Activated CD8-positive, alpha-beta T cell treated with anti-CD3 and anti-CD28 coated beads, Interleukin-2, amount 10 ng/mL, durations not matched to agents 7 days and 5 days (primary cell): ENCODE measurements at regions not wholly inside any gene's neighbourhood (a gene's known extent, or its start where the extent isn't known, plus 50 kb on each side); places are given as distances from the start of the nearest gene placed in this dataset.
"Not testable (repeated sequence)": the region's sequence is repeated elsewhere in the genome, so short reads cannot be mapped to it uniquely, and the experiment has no call there.

Experiments used
- ATAC-seq: fragments of 150-1000 bp; cut with Tn5 transposase; one replicate; pipeline ENCODE4 v1.10.0; 2021; ENCODE audit warnings: moderate library complexity
- CTCF ChIA-PET: fragments of 350-600 bp; sonication (Branson Sonifier 250); formaldehyde crosslinking; loops from one replicate; lab custom pipeline; 2021; ENCODE audit warnings: antibody characterized with exemption; lab: Charles Lee
- POLR2A ChIA-PET: fragments of 350-600 bp; sonication (Branson Sonifier 250); formaldehyde crosslinking; loops from one replicate; lab custom pipeline; 2021; ENCODE audit warnings: antibody characterized with exemption; lab: Charles Lee
- DNase-seq: peaks from one replicate; pipeline ENCODE4 v3.0.0-alpha.2; 2020
- H3K27ac Mint-ChIP-seq: one replicate; pipeline ENCODE4 v1.8.0; 2021; ENCODE audit warnings: mild to moderate bottlenecking, mixed read lengths
- H3K27me3 Mint-ChIP-seq: one replicate; pipeline ENCODE4 v1.8.0; 2021; ENCODE audit warnings: low read depth, mixed read lengths
- H3K36me3 Mint-ChIP-seq: one replicate; pipeline ENCODE4 v1.8.0; 2021; ENCODE audit warnings: low read depth, mixed read lengths
- H3K4me1 Mint-ChIP-seq: one replicate; pipeline ENCODE4 v1.8.0; 2021; ENCODE audit warnings: low read depth, mixed read lengths
- H3K4me3 Mint-ChIP-seq: one replicate; pipeline ENCODE4 v1.8.0; 2021; ENCODE audit warnings: mild to moderate bottlenecking, mixed read lengths
- H3K9me3 Mint-ChIP-seq: one replicate; pipeline ENCODE4 v1.8.0; 2022; ENCODE audit warnings: mixed read lengths; ENCODE audit not compliant: insufficient read depth

DNA sequence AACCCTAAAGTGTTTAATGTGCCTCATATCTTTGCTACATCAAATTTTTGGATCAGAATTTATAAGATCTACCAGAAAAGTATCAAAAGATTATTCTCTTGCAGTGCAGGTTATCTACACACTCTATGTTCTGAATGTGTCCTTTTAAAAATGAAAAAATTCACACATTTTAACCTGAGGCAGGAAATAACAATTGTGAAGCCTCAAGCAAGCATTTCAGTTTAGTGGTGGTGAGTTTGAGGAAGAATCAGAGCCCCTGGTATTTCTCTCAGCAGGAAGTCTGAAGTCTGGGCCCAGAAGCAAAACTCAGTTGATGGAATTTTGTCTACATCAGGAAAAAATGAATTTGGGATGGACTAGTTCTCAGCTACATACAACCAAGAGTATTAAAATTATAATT is 137.0 kb upstream of the PZP start:
- POLR2A ChIA-PET = no interaction called here
- H3K4me3 Mint-ChIP-seq = no peak overlapping the region
- peak overlapping the region; percentile 65 for H3K27ac Mint-ChIP-seq
- no peaks in the 10 kb centered on the region for H3K27me3 Mint-ChIP-seq
- no peak for ATAC-seq
- DNase-seq = no peak
- H3K4me1 Mint-ChIP-seq = peaks cover 52% of the 10 kb centered on the region
- peaks cover 5% of the 10 kb centered on the region for H3K36me3 Mint-ChIP-seq
- CTCF ChIA-PET = interaction anchor here (5.7 kb wide), 1 partner anchor 14 kb away, joined by 31 read pairs; no protein-coding TSS in a partner anchor
- no peaks in the 10 kb centered on the region for H3K9me3 Mint-ChIP-seq

DNA sequence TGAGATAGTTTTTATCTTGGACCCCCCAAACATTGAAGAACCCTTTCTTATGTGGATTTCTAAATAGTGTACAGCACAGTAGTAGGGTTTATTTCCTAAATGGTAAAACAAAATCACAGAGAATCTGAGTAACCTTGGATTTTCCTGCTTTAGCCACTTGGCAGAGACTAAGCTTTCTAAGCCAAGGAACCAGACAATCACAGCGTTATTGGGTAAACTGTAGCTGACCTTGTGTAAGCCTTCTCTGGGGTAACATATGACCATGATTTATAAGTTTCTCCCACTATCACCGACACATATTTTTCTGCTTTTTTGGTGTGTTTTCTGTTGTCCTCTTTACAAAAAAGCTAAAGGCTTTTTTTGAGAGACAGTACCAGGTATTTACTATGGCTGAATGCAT is 136.3 kb upstream of the PZP start:
- ChIA-PET POLR2A (no interaction called here), CTCF (interaction anchor here (5.7 kb wide), 1 partner anchor 13 kb away, joined by 31 read pairs; no protein-coding TSS in a partner anchor)
- no peak overlapping the region for H3K27ac Mint-ChIP-seq
- DNase-seq (no peak), ATAC-seq (no peak)
- peaks cover 50% of the 10 kb centered on the region for H3K4me1 Mint-ChIP-seq
- H3K27me3 Mint-ChIP-seq = no peaks in the 10 kb centered on the region
- no peak overlapping the region for H3K4me3 Mint-ChIP-seq
- H3K9me3 Mint-ChIP-seq = no peaks in the 10 kb centered on the region
- peaks cover 5% of the 10 kb centered on the region for H3K36me3 Mint-ChIP-seq

DNA sequence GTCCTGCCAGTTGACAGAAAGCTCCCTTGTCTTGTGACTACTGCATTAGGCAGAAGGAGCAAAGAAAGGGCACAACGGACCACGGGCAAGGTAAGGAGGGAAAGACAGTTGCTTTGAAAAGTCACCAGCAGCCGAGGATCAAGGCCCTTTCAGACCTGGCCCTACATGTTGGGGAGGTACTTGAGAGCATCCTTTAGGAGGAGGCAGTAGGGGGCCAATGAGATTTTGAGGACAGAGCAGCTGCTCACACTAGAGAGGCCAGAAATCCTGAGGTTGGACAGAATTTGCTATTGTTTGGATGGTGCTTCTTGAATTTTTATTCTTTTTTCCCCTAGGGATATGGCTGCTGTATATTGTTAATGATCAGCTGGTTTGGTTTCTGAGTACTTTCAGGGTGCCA is 135.5 kb upstream of the PZP start:
- ATAC-seq = no peak

DNA sequence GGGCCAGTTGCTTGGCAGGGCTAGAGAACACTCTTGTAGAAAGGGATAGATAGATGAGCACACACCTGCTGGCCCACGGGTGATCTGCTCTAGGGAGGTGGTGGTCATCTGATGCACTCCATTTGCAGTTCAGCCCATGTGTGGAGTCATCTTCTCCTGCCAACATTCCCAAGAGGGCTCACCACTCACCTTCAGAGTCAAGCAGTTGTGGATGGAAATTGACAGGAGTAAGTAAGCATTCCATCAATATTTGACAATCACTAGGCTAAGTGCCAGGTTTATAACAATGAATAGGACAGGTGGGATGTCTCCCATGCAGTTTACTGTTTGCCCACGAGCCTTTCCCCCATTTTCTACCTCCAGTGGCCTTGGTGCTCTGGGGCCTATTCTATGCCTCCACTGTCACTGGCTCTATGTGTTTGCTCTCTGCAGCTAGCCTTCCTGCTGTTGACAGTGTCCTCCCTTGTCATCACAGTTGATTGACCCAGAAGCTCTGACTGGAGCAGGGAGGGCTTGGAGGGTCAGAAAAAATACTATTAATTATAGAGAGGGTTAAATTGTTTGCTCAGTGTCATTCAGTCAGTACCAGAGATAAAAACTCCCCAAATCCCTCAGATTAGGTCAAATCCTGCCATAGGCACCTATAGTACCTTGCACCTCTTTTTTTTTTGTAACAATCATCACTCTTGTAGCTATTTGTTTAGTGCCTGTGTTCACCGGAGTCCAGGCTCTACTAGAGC is 134.6 kb upstream of the PZP start:
- no peak overlapping the region for H3K4me3 Mint-ChIP-seq

More for the DNA sequence above, 135.5 kb upstream of the PZP start:
- H3K9me3 Mint-ChIP-seq = no peaks in the 10 kb centered on the region
- H3K27me3 Mint-ChIP-seq = no peaks in the 10 kb centered on the region
- no peak overlapping the region for H3K4me3 Mint-ChIP-seq
- peaks cover 5% of the 10 kb centered on the region for H3K36me3 Mint-ChIP-seq
- DNase-seq = no peak
- H3K4me1 Mint-ChIP-seq = peaks cover 50% of the 10 kb centered on the region
- POLR2A ChIA-PET = no interaction called here
- H3K27ac Mint-ChIP-seq = peak overlapping the region; percentile 40
- CTCF ChIA-PET = interaction anchor here (1.4 to 5.7 kb wide), 2 partner anchors 12 to 19 kb away, joined by 4 to 31 read pairs; no protein-coding TSS in a partner anchor

GRCh38 chr12:9341260-9341585 is 133.0 kb upstream of the PZP start:
- H3K9me3 Mint-ChIP-seq = no peaks in the 10 kb centered on the region
- ChIA-PET POLR2A (interaction anchor here (0.9 to 1.5 kb wide), 3 partner anchors 10 to 307 kb away, joined by 3 read pairs; no protein-coding TSS in a partner anchor), CTCF (interaction anchor here (0.9 to 3.5 kb wide), 14 partner anchors 9 to 392 kb away, joined by 3 to 18 read pairs (median 4); partner anchors contain the start of gene M6PR)
- H3K4me1 Mint-ChIP-seq = peaks cover 35% of the 10 kb centered on the region
- no peaks in the 10 kb centered on the region for H3K27me3 Mint-ChIP-seq
- H3K27ac Mint-ChIP-seq = peak overlapping the region; percentile 80
- H3K36me3 Mint-ChIP-seq = peaks cover 12% of the 10 kb centered on the region
- peak; percentile 43 for DNase-seq
- peak; percentile 70 for ATAC-seq
- H3K4me3 Mint-ChIP-seq = no peak overlapping the region

More for the DNA sequence above, 134.6 kb upstream of the PZP start:
- peaks cover 5% of the 10 kb centered on the region for H3K36me3 Mint-ChIP-seq
- no peaks in the 10 kb centered on the region for H3K27me3 Mint-ChIP-seq
- POLR2A ChIA-PET = no interaction called here
- CTCF ChIA-PET = interaction anchor here (1.0 to 5.7 kb wide), 6 partner anchors 10 to 365 kb away, joined by 4 to 31 read pairs (median 7); no protein-coding TSS in a partner anchor
- peaks cover 50% of the 10 kb centered on the region for H3K4me1 Mint-ChIP-seq
- DNase-seq (no peak), ATAC-seq (no peak)
- H3K27ac Mint-ChIP-seq = no peak overlapping the region
- no peaks in the 10 kb centered on the region for H3K9me3 Mint-ChIP-seq

- Mint-ChIP-seq H3K9me3 (no peaks in the 10 kb centered on the region), H3K27me3 (no peaks in the 10 kb centered on the region), H3K4me3 (no peak overlapping the region), H3K4me1 (peaks cover 30% of the 10 kb centered on the region), H3K27ac (peak overlapping the region; percentile 80), H3K36me3 (peaks cover 14% of the 10 kb centered on the region)
- ATAC-seq (peak; percentile 68), DNase-seq (no peak)
- ChIA-PET POLR2A (interaction anchor here (0.9 to 1.5 kb wide), 3 partner anchors 9 to 307 kb away, joined by 3 read pairs; no protein-coding TSS in a partner anchor), CTCF (interaction anchor here (0.9 to 3.5 kb wide), 13 partner anchors 8 to 391 kb away, joined by 3 to 18 read pairs (median 5); partner anchors contain the start of gene M6PR)
These were observed 132.4 kb upstream of the PZP start for GRCh38 chr12:9340422-9341259.

- CTCF ChIA-PET = no interaction called here
- Mint-ChIP-seq H3K27me3 (no peaks in the 10 kb centered on the region), H3K9me3 (no peaks in the 10 kb centered on the region), H3K4me3 (no peak overlapping the region), H3K36me3 (peaks cover 9% of the 10 kb centered on the region), H3K4me1 (peaks cover 21% of the 10 kb centered on the region), H3K27ac (no peak overlapping the region)
- no peak for ATAC-seq
- POLR2A ChIA-PET = interaction anchor here (0.5 kb wide), 1 partner anchor 397 kb away, joined by 4 read pairs; no protein-coding TSS in a partner anchor
- DNase-seq = no peak
These were observed 129.5 kb upstream of the PZP start for GRCh38 chr12:9337656-9338055.

DNA sequence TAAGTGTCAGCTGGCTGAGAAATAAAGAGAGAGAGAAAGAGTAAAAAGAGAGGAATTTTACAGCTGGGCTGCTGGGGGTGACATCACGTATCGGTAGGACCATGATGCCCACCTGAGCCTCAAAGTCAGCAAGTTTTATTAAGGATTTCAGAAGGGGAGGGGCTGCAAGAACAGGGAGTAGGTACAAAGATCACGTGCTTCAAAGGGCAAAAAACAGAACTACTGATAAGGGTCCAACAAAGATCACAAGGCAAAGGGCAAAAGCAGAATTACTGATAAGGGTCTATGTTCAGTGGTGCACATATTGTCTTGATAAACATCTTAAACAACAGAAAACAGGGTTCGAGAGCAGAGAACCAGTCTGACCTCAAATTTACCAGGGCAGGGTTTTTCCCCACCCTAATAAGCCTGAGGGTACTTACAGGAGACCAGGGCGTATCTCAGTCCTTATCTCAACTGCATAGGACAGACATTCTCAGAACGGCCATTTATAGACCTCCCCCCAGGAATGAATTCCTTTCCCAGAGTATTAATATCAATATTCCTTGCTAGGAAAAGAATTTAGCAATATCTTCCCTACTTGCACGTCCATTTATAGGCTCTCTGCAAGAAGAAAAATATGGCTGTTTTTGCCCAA is 128.3 kb upstream of the PZP start:
- POLR2A ChIA-PET, H3K9me3 Mint-ChIP-seq, H3K4me3 Mint-ChIP-seq, H3K27ac Mint-ChIP-seq, CTCF ChIA-PET, H3K27me3 Mint-ChIP-seq, DNase-seq, ATAC-seq, H3K36me3 Mint-ChIP-seq: not testable (repeated sequence)
- peaks cover 11% of the 10 kb centered on the region for H3K4me1 Mint-ChIP-seq

- CTCF ChIA-PET = interaction anchor here (2.2 kb wide), 1 partner anchor 133 kb away, joined by 6 read pairs; no protein-coding TSS in a partner anchor
- Mint-ChIP-seq H3K27ac (no peak overlapping the region), H3K27me3 (no peaks in the 10 kb centered on the region), H3K9me3 (no peaks in the 10 kb centered on the region), H3K4me3 (no peak overlapping the region), H3K4me1 (peaks cover 11% of the 10 kb centered on the region), H3K36me3 (peaks cover 14% of the 10 kb centered on the region)
- ATAC-seq (no peak), DNase-seq (no peak)
- POLR2A ChIA-PET = no interaction called here
These were observed 127.7 kb upstream of the PZP start for GRCh38 chr12:9335867-9336266.

DNA sequence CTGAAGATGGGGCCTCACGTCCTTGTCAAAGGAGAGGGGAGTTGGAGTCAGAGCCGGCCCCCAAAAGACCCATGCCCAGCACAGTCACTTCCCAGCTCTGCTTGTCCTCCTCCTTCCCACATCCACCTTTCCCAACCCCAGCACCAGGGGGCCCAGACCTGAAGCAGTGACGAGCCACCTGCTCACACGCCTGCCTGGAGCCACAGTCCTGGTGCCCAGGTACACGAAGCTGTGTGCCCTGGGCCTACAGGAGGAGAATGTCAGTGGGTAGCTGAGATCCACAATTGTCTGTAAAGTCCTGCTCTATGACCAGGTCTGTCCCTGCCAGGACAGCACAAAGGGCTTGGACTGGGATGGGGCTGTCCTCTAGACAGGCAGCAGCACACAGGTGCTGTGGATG is 126.8 kb upstream of the PZP start:
- ATAC-seq (no peak), DNase-seq (no peak)
- Mint-ChIP-seq H3K9me3 (no peaks in the 10 kb centered on the region), H3K4me1 (peaks cover 6% of the 10 kb centered on the region), H3K27ac (no peak overlapping the region), H3K4me3 (no peak overlapping the region), H3K36me3 (peaks cover 14% of the 10 kb centered on the region), H3K27me3 (no peaks in the 10 kb centered on the region)
- CTCF ChIA-PET = interaction anchor here (2.2 kb wide), 1 partner anchor 134 kb away, joined by 6 read pairs; no protein-coding TSS in a partner anchor
- POLR2A ChIA-PET = no interaction called here

- ChIA-PET POLR2A (interaction anchor here (0.7 kb wide), 1 partner anchor 353 kb away, joined by 6 read pairs; no protein-coding TSS in a partner anchor), CTCF (interaction anchor here (0.6 to 2.2 kb wide), 2 partner anchors 135 to 290 kb away, joined by 3 to 6 read pairs; no protein-coding TSS in a partner anchor)
- Mint-ChIP-seq H3K9me3 (no peaks in the 10 kb centered on the region), H3K27ac (no peak overlapping the region), H3K36me3 (peaks cover 14% of the 10 kb centered on the region), H3K4me3 (no peak overlapping the region), H3K4me1 (peaks cover 6% of the 10 kb centered on the region), H3K27me3 (no peaks in the 10 kb centered on the region)
- DNase-seq (no peak), ATAC-seq (no peak)
These were observed 126.0 kb upstream of the PZP start for GRCh38 chr12:9334041-9334692.
